Cerebellar cortex (tissue), 1 donor: ENCODE measurements at regions not wholly inside any gene's neighbourhood (a gene's known extent, or its start where the extent isn't known, plus 50 kb on each side); places are given as distances from the start of the nearest gene placed in this dataset.
"Not testable (repeated sequence)": the region's sequence is repeated elsewhere in the genome, so short reads cannot be mapped to it uniquely, and the experiment has no call there.

Experiments
- DNase-seq: peaks from one replicate; pipeline ENCODE4 v3.0.0-alpha.2; 2015; ENCODE audit warnings: low spot score

DNA sequence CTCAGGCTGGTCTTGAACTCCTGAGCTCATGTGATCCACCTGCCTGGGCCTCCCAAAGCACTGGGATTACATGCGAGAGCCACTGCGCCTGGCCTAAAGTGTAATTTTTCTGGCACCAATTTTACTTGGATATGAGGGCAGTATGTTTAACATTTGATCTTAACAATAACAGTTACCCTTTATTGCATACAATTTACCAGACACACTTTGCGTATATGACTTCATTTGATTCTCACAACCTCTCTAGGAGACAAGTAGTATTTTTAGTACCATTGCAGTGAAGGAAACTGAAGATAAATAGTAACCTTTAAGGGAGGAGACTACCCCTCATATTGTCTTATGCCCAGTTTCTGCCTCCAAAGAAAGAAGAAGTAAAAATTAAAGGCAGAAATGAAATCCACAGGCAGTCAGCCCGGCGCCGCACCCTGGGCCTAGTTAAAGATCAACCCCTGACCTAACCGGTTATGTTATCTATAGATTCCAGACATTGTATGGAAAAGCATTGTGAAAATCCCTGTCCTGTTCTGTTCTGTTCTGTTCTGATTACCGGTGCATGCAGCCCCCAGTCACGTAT is 54.0 kb downstream of the CYP26A1 start:
- not testable (repeated sequence) for DNase-seq

DNA sequence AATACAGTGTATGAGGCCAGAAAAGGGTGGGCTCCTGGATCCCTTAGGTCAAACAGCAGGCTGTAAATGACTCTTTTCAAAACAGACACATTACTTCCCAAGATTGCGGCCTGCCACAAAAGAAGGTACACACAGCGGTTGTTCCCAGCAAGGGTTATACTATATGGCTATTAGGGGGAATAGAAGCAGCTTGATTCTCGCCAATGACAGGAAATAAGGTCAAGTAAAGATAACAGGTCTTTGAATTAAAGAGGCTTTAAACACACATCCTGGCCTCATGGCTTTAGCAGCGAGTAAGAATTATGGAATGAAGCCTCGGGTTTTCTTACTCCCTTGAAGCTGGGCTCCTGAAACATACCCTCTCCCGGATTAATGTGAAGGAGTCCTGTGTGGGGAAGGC is 58.3 kb downstream of the CYP26A1 start:
- DNase-seq: no peak

DNA sequence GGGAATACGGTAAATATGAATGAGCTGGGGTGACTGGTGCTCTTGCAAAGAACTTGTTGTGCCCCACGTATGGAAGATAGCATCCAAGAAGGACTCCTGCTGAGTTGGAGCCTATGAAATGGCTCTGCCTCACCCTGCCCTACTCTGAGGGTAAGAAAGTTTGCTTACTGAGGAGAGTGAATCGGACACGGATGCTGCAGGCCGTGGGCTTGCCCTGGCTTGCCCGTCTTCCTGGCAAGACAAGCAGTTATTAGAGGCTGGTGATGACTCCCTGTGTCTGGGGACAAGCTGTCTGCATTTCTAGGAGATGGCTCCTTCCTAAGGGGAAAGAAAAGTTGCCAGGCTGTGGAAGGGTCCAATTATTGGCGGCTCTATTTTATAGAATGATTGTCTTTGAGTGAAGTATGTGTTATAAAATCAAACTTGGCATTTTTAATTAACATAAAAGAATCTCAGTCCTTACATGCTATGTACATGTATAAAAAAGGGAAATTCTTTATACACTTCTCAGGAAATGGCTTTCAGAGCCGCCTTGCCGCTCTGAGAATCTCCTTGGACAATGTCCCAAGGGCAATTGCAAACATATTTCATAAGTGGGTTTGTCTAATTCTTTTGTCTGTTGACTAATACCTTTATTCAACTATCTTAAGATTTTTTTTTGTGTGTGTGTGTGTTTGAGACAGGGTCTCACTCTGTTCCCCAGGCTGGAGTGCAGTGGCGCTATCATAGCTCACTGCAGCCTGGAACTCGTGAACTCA is 64.6 kb downstream of the CYP26A1 start:
- no peak for DNase-seq

DNA sequence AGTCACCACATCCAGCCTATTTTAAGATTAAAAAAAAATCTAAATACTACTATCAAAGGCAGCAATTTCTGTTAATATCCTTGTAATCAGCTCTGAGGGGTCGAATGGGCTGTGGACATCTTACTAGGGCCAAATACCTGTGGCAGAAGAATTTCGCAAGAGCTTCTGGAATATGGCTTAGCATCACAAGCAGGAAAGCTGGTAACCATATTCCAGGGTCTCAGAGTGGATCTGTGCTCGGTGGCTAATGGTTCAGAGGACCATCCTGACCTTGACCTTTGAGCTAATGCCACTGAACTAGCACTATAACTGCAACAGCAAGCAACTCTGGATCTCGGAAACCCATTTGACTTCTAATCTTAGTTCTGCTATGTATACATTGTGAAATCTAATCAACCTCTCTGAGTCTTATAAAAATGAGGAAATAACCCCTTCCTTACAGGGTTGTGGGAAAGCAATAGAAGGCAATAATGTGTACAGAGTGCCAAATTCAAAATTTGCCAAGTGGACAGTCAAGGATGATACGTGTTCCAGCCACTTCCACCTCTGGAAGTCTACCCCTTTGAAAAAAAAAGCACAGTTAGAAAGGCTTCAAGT is 65.5 kb downstream of the CYP26A1 start:
- no peak for DNase-seq

DNA sequence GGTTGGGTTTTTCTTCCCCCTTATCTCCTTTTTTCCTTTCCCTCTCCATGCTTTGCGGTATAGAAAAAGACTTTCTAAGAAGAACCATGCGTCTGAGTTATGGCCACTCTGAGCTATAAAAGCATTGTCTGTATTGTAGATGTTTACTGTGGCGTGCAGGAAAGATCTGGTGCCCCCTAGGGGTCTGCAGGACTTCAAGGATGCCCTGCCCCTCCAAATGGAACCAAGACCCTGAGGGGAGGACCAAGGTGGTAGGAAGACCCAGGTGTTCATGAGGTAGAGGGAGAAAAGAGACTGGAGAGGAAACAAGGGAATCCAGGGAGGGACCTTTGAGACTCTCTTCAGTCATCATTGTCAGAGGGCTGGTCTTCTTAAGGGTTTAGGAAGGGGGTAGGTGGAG is 68.8 kb downstream of the CYP26A1 start:
- no peak for DNase-seq

DNA sequence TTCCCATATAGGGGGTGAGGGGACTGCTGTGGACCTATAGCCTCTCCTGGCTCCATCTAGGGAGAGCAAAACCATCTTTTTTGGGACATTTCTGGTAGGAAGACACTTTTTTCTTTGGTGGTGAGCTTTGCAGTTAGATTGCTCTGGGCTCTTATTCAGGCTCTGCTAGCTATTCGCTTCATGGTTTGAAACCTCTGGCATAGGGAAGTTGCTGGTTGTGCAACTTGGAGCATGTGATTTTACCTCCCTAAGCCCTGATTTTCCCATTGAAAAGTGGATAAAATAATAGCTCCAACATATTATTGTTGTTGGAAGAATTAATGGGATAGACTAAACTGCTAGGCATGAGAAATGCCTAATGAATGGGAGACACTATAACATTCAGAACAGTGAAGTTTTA is 69.6 kb downstream of the CYP26A1 start:
- no peak for DNase-seq

DNA sequence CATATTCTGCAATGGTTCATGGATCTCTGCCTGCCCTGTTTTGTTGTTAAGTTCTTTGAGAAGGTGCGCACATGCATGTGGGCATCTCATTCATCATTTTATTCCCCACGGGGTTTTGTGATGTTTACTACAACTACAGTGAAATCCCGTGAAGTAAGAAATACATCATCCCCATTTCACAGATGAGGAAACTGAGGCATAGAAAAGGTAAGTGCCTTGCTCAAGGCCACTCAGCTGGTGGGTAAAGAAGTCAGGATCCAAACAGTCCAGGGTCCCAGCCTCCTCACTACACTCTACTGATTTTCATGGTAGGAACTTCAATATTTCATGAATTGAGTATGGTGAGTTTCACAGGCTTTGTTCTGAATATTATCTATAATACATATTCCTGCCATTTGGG is 72.6 kb downstream of the CYP26A1 start:
- DNase-seq: no peak

DNA sequence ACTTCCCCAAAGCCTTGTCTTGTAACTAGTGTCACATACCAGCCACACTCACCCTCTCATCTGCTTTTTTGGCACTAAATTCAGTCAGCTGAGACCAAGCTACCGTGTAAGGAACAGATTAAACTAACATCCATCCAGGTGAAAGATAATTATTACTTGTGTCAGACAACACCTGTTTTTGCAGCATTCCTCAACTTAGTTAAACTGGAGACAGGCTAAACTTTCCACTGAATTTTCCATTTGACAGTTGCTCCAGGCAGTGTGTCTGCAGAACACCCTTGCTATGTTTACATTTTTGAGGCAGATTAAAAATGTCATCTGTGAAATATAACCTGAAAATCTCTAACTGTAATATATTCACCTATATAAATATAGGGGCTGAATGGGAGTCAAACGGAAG is 73.6 kb downstream of the CYP26A1 start:
- no peak for DNase-seq

DNA sequence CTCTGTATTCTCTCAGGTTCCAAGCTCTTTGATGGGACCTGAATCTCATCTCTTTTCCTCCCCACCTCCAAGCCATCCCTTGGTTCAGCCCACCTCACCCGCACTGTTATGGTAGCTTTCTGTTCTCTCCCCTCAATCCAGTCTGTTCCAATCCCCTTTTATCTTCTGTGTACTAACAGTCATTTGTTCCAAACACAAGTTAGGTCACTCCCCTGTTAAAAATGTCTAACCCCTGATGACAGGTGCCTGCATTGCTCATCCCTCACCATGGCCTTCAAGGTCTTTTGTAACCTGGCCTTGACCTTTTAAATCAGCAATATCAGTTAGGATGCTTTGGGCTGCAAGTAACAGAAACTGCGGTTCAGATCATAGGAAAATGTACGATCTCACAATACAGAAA is 74.8 kb downstream of the CYP26A1 start:
- no peak for DNase-seq

DNA sequence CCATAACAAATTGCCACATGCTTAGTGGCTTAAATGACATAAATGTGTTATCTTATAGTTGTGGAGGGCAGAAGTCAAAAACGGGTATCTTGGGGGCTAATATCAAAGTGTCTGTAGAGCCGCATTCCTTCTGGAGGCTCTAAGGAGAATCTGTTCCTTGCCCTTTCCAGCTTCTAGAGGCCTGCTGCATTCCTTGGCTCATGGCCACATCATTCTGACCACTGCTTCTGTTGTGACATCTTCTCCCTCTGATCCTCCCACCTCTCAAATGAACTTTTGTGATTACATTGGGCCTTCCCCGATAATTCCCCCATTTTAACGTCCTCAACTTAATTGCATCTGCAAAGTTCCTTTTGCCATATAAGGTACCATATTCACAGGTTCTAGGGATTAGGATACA is 76.1 kb downstream of the CYP26A1 start:
- DNase-seq: no peak

DNA sequence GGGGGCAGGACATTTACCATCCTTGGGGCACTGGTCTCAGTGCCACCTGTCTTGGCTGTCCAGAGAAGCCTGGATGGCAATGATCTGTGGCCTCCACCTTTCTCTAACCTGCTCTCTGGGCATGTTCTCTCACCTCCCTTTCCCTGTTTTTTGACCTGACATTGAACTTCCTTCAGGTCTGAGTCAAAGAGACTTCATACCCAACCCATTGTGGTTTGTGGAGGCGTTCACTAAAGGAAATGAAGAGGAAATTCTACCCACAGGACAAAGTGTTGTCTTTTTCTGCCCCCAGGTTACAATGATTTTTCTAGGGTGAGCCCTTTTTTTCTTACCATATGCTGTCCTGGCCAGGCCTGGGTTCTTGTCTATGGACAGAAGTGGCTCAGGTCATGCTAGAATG is 76.6 kb downstream of the CYP26A1 start:
- no peak for DNase-seq

DNA sequence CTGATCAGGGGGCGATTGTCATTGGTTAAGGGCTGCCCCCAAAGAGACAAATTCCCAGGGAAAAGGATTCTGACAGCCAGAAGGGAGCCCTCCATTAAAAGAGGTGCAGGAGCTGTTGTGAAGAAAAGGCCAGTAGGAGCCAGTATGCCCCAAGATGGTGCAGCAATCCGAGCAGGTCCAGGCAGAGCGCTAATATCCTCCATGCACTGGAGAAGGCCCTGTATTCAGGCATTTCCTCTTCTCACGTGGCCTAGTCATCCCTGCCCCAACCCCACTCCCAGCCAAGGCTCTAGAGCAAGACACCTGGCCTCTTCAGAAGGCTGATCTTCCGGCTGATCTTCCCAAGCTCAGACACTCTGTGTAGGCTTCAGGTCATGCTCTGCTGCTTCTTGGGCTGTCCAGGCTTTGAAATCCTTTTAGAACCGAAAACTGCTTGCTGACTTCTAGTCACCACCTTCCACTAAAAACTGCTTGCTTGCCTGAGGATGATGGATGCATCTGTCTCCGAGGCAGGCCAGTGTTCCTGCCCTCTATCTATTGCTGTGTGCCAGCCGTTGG is 77.4 kb downstream of the CYP26A1 start:
- no peak for DNase-seq

DNA sequence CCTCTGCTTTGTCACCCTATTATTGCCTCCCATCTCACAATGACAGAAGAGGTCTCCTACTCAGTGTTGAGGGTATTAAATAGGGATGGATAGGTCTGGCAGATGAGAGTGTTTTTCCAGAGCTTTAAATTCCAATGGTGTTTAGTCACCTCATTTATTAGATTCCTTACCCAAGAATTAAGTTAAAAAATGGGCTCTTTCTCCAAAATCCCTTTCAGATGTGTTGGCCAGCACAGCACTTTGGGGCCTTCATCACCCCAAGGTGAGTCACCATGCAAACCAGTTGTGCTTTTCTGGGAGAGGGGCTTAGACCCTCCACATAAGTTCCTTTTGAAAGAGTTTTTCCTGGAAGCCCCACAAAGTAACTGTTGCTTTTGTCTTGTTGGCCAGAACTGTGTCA is 78.4 kb downstream of the CYP26A1 start:
- no peak for DNase-seq

DNA sequence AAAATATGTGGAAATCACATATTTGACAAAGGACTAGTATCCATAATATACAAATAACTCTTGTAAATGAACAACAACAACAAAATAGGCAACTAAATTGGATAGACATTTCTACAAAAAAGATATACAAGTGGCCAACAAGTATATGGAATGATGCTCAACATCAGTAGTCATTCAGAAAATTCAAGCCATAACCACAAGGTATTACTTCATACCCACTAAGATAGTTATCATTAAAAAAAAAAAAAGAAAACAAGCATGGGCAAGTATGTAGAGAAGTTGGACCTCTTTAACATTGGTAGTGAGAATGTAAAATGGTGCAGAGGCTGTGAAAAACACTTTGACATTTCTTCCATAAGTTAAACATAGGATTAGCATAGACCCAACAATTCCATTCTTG is 80.8 kb downstream of the CYP26A1 start:
- DNase-seq: no peak

DNA sequence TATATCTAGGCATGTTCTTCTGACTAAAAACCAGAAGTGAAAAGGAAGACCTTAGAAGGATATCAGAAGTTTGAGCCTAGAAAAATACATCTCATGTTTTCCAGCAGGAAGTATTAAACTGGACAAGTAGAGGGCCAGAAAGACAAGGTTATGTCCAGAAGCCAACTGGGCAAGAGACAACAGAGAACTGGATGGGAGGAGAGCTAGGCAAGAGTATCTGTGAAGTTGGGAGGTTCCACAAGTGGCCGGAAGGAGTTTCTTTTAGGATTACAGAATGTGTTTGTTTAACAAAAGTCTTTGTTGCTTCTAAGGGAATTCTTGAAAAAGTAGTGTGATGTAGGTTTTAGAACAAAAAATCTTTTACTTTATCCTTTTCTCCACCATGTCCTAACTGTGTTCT is 86.4 kb downstream of the CYP26A1 start:
- no peak for DNase-seq

DNA sequence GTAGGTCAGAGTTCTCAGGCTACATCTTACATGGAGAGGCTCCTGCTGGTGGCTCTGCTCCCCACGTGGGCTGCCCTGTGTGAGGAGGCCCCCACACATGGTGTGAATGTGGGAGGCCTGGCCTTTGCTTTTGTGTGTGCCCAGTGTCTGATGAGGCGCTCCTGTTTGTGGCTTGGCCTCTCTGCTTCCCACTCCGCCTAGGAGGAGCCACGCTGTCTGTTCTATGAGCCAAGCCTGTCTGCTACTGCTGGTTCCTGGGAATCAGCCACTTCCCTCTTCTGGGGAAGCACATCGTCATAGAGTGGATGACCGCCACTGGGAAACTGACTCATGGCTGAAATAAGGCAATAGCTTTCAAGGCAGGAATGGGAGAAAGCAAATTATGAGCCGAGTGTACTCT is 87.1 kb downstream of the CYP26A1 start:
- DNase-seq: no peak

DNA sequence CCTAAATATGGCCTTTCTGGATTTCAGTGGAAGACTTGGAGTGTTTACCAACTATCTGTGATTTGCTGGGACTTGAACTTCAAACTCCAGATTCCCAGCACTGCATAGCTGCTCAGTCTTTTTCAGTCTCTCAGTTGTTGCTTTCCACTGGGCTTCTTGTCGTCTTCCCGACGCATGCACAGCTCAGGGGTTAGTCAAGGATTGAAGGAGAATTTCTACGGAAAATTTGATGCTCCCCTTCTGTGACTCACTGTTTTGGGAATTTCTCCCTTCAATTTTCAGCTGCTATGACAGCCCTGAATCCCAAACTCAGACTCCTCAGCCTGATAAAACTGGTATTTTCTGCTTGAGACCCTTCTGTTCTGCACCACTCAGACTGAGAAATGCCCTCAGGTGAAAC is 91.7 kb downstream of the CYP26A1 start:
- no peak for DNase-seq

DNA sequence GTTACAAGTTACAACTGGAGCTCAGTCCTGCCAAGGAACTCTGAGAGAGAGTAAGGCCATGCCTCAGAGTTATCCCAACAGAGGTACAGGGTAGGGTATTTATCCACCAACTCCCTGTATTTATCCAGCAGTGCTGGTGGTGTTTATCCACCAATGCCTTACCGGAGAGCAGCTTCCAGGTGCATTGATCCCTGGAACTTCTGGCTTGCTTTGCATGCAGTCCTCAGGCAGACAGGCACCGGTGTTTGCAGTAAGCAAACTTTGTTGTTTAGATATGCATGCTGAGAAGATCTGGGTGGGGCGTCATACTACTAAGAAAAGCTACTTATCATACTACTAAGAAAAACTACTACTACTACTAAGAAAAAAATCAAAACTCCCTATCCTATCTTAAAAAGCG is 92.4 kb downstream of the CYP26A1 start:
- DNase-seq: no peak

DNA sequence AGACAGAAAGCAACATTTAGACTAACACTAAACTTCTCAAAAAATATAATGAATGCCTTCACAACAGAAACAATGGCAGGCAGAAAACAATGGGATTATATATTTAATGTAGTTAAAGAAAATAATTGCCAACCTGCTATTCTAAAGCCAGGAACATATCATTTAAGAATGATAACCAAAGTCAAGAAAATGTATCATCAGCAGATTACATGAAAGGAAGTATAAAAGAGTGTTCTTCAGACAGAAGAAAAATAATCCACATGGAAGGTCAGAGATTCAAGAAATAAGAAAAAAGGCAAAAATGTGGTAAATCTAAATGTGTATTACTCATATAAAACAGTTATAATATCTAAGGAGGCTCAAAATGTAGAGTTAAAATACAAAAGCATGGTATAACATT is 98.1 kb downstream of the CYP26A1 start:
- DNase-seq: no peak

DNA sequence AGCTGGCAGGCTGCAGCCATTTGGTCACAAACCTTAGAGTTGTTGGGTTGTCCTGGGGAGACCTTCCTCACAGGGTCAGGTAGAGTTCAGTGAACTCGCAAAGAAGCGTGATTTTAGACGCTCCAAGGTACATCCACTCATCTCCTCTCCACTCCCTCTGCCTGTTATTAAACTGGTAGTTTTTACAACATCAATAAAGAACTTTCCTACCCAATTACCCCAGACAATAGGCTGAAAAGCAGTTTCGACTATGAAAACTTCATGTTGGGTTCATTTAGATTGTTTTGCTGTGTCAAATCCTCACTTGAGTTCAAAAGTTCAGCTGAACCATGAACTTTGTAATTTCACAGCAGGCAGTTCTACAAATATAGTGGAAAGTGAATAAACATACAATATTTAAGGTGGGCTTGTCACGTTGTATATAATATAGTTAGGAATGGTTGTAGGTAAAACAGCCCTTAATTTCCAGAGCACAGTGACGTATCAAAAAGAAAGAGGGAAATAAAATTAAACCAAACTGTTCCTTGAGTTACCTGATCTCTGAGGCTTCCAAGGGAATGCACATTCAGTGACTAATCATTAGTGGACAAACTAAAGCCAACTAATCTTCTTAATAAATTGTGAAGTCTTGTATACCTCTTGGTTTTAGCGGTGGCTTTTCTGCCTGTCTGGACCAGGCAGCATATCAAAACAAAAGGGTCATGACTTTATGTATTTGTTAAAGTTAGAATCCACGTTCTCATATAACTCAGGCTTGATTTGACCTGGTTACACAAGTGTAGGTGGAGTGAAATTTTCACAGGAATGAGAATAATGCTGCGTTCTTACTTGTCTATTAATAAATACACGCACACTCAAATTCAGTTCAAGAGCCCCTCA is 100.5 kb downstream of the CYP26A1 start:
- no peak for DNase-seq

DNA sequence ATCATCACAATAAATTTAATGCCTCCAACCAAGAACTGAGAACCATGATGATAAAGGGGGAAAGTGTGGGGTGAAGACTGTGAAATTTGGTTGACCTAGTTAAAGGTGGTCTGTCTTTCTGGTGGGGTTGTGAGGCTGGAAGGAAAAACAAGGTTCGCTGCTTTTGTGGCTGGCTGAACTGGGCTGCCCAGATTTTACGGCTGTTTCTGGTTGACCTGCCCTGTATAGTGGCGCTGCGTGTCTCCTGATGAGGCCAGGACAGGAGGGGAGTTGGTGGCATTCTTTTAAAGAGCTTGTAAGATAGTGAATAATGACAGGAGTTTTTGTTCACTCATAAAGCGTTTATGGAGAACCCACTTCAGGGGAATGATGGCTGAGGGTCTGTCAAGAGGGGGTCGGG is 101.8 kb downstream of the CYP26A1 start:
- no peak for DNase-seq

DNA sequence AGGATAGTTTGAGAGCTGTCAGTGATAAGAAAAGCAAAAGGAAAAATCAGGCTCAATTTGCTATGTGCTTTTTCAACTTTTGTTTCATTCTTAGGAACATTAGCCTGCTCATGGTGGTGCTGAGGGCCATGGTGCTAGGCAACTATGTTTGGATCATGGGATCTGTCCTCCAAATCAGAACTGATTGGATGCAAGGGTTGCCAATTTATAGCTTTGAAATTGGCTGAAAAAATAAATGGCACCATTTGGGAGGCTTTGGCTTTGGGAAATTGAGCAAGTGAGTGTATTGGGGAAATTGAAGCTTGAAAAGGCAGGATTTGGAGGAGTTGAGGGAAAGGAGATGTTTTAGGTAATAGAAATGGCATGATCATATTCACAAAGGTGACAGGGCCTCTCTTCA is 103.8 kb downstream of the CYP26A1 start:
- no peak for DNase-seq

DNA sequence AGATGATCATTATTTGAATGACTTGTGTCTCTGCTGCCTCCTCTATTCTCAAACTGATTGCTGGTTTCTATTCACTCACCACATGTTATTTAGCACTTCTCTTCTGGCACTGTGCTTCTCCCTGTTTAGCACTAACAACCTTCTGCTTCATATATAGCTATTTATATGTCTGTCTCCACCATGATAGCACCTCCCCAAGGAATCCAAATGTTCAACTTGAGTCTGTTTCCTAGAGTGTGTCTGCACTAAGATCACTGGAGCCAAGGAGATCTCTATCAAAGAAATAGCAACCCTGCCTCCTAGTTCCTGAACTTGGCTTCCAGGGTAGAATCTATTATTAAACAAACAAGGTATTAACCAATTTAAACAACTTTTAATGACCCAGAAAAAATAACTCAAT is 104.5 kb downstream of the CYP26A1 start:
- no peak for DNase-seq
